HG03469 (cell line): ENCODE measurements at regions not wholly inside any gene's neighbourhood (a gene's known extent, or its start where the extent isn't known, plus 50 kb on each side); places are given as distances from the start of the nearest gene placed in this dataset.

ENCODE experiments used
- ATAC-seq: cut with Tn5 transposase; IDR thresholded peaks from one replicate; pipeline ENCODE4 v1.9.1; 2021; ENCODE audit warnings: mild to moderate bottlenecking, moderate library complexity, moderate number of reproducible peaks; ENCODE audit not compliant: unreplicated experiment

- ATAC-seq: no peak
Observed at GRCh38 chr2:118738524-118739308, 108.7 kb downstream of the EN1 start.

- ATAC-seq: no peak
Observed at GRCh38 chr2:118738106-118738505, 109.3 kb downstream of the EN1 start.

GRCh38 chr2:118737684-118738083 lies 109.8 kb downstream of the EN1 start:
- ATAC-seq: no peak

GRCh38 chr2:118732432-118732831 lies 115.0 kb downstream of the EN1 start:
- ATAC-seq: no peak

GRCh38 chr2:118731413-118731812 lies 116.0 kb downstream of the EN1 start:
- ATAC-seq: no peak

- no peak for ATAC-seq
Observed at GRCh38 chr2:118730405-118730804, 117.0 kb downstream of the EN1 start.

- ATAC-seq: no peak
Observed at GRCh38 chr2:118729760-118730159, 117.7 kb downstream of the EN1 start.

- ATAC-seq: no peak
Observed at GRCh38 chr2:118728984-118729383, 118.5 kb downstream of the EN1 start.

- ATAC-seq: no peak
Observed at GRCh38 chr2:118726821-118727220, 120.6 kb downstream of the EN1 start.

GRCh38 chr2:118723394-118723793 lies 124.1 kb downstream of the EN1 start:
- no peak for ATAC-seq

- ATAC-seq: no peak
Observed at GRCh38 chr2:118722976-118723375, 124.5 kb downstream of the EN1 start.

- no peak for ATAC-seq
Observed at GRCh38 chr2:118721817-118722551, 125.5 kb downstream of the EN1 start.

- ATAC-seq: no peak
Observed at GRCh38 chr2:118720866-118721265, 126.6 kb downstream of the EN1 start.

- no peak for ATAC-seq
Observed at GRCh38 chr2:118718921-118719320, 128.5 kb downstream of the EN1 start.

- no peak for ATAC-seq
Observed at GRCh38 chr2:118716102-118716501, 131.3 kb downstream of the EN1 start.

GRCh38 chr2:118714118-118714517 lies 133.3 kb downstream of the EN1 start:
- ATAC-seq: no peak

GRCh38 chr2:118711603-118712002 lies 135.8 kb downstream of the EN1 start:
- no peak for ATAC-seq

GRCh38 chr2:118710481-118710880 lies 137.0 kb downstream of the EN1 start:
- ATAC-seq: no peak

- no peak for ATAC-seq
Observed at GRCh38 chr2:118709786-118710185, 137.7 kb downstream of the EN1 start.

- no peak for ATAC-seq
Observed at GRCh38 chr2:118706844-118707243, 140.6 kb downstream of the EN1 start.

- ATAC-seq: no peak
Observed at GRCh38 chr2:118706371-118706770, 141.1 kb downstream of the EN1 start.

GRCh38 chr2:118705032-118705431 lies 142.4 kb downstream of the EN1 start:
- no peak for ATAC-seq
